RWPE2 (cell line): ENCODE measurements at regions not wholly inside any gene's neighbourhood (a gene's known extent, or its start where the extent isn't known, plus 50 kb on each side); places are given as distances from the start of the nearest gene placed in this dataset.

ENCODE experiments used
- ATAC-seq: fragments of 200-7000 bp; cut with Tn5 transposase; 3 replicates; pipeline ENCODE4 v1.9.1; 2021; ENCODE audit warnings: low read depth
- DNase-seq: peaks from one replicate; pipeline ENCODE4 v3.0.0-alpha.2; 2020; ENCODE audit warnings: low spot score
- H3K27ac ChIP-seq: fragments of 450-650 bp; 2 replicates; pipeline ENCODE4 v1.5.1; 2017; ENCODE audit warnings: mild to moderate bottlenecking; ENCODE audit not compliant: poor library complexity, severe bottlenecking
- H3K27me3 ChIP-seq: fragments of 250-450 bp; sonication (Bioruptor Pico); 2 replicates; pipeline ENCODE4 v1.5.1; 2021; ENCODE audit warnings: mild to moderate bottlenecking, moderate library complexity; ENCODE audit not compliant: insufficient read depth, poor library complexity, severe bottlenecking
- H3K36me3 ChIP-seq: fragments of 250-450 bp; sonication (Bioruptor Pico); 2 replicates; pipeline ENCODE4 v1.5.1; 2020; ENCODE audit warnings: low read depth, mild to moderate bottlenecking, moderate library complexity
- H3K4me1 ChIP-seq: fragments of 250-450 bp; sonication (Bioruptor Pico); 2 replicates; pipeline ENCODE4 v1.5.1; 2021; ENCODE audit warnings: mild to moderate bottlenecking, moderate library complexity; ENCODE audit not compliant: insufficient read depth, poor library complexity, severe bottlenecking
- H3K4me3 ChIP-seq: fragments of 250-450 bp; sonication (Bioruptor Pico); 2 replicates; pipeline ENCODE4 v1.5.1; 2021; ENCODE audit warnings: mild to moderate bottlenecking, moderate library complexity; ENCODE audit not compliant: severe bottlenecking
- H3K9me3 ChIP-seq: fragments of 250-450 bp; sonication (Bioruptor Pico); 2 replicates; pipeline ENCODE4 v1.5.1; 2021; ENCODE audit warnings: mild to moderate bottlenecking, moderate library complexity; ENCODE audit not compliant: severe bottlenecking
- TF ChIP-seq, protein P1 (sequence below): fragments of 450-650 bp; IDR thresholded peaks from one replicate; pipeline ENCODE4 v1.5.1; 2017; ENCODE audit warnings: mild to moderate bottlenecking, moderate library complexity; ENCODE audit not compliant: poor library complexity, severe bottlenecking

DNA sequence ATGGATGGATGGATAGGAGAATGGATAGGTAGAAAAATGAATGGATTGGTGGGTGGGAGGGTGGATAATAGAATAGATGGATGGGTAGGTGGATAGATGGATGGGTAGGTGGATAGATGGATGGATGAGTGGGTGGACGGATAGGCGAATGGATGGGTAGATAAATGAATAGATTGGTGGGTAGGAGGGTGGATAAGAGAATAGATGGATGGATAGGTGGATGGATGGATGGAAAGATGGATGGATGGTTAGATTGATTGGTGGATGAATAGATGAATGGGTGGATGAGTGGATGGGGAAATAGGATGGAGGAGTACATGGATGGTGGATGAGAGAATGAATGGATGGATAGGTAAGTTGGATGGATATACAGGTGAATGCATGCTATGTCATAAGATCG, 110.5 kb downstream of the CEBPB start:
- H3K27me3 ChIP-seq, result no peaks in the 10 kb centered on the region
- H3K4me1 ChIP-seq, result peaks cover 9% of the 10 kb centered on the region
- H3K36me3 ChIP-seq, result no peaks in the 10 kb centered on the region
- H3K4me3 ChIP-seq, result no peak overlapping the region
- no peak for ATAC-seq
- TF ChIP-seq, protein P1, sequence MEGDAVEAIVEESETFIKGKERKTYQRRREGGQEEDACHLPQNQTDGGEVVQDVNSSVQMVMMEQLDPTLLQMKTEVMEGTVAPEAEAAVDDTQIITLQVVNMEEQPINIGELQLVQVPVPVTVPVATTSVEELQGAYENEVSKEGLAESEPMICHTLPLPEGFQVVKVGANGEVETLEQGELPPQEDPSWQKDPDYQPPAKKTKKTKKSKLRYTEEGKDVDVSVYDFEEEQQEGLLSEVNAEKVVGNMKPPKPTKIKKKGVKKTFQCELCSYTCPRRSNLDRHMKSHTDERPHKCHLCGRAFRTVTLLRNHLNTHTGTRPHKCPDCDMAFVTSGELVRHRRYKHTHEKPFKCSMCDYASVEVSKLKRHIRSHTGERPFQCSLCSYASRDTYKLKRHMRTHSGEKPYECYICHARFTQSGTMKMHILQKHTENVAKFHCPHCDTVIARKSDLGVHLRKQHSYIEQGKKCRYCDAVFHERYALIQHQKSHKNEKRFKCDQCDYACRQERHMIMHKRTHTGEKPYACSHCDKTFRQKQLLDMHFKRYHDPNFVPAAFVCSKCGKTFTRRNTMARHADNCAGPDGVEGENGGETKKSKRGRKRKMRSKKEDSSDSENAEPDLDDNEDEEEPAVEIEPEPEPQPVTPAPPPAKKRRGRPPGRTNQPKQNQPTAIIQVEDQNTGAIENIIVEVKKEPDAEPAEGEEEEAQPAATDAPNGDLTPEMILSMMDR, result no peak
- DNase-seq, result no peak
- H3K27ac ChIP-seq, result no peak overlapping the region
- H3K9me3 ChIP-seq, result no peaks in the 10 kb centered on the region

DNA sequence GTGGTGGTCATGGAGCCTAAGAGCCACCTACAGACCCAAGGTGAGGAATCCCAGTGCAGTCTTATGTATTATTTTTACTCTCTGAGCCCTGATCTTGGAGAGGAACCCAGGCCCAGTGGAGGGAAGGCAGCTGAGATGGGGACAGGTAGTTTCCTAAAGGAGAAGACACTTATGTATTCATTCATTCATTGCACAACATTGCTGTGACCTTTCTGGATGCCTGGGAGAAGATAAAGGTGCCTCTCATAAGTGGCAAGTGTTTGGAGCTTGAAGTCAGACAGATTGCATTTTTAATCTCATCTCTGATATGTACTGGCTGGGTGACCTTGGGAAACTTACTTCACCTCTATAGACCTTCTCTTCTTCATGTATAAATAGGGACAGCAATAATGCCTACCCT, 111.1 kb downstream of the CEBPB start:
- ATAC-seq, result no peak
- Histone ChIP-seq H3K4me3 (no peak overlapping the region), H3K9me3 (no peaks in the 10 kb centered on the region), H3K27me3 (no peaks in the 10 kb centered on the region), H3K36me3 (no peaks in the 10 kb centered on the region), H3K27ac (no peak overlapping the region), H3K4me1 (peaks cover 12% of the 10 kb centered on the region)
- no peak for DNase-seq
- TF ChIP-seq, protein P1, result no peak

GRCh38 chr20:50302341-50303057, 111.9 kb downstream of the CEBPB start:
- no peak overlapping the region for H3K4me3 ChIP-seq
- peaks cover 12% of the 10 kb centered on the region for H3K4me1 ChIP-seq
- TF ChIP-seq, protein P1, result no peak
- H3K27me3 ChIP-seq, result no peaks in the 10 kb centered on the region
- ATAC-seq (no peak), DNase-seq (no peak)
- H3K9me3 ChIP-seq, result no peaks in the 10 kb centered on the region
- no peak overlapping the region for H3K27ac ChIP-seq
- no peaks in the 10 kb centered on the region for H3K36me3 ChIP-seq

- H3K4me1 ChIP-seq, result peaks cover 18% of the 10 kb centered on the region
- TF ChIP-seq, protein P1, result peak; percentile 6
- H3K27me3 ChIP-seq, result no peaks in the 10 kb centered on the region
- no peaks in the 10 kb centered on the region for H3K36me3 ChIP-seq
- no peaks in the 10 kb centered on the region for H3K9me3 ChIP-seq
- ATAC-seq, result no peak
- no peak overlapping the region for H3K4me3 ChIP-seq
- peak; percentile 96 for DNase-seq
- peak overlapping the region; percentile 80 for H3K27ac ChIP-seq
Measured at GRCh38 chr20:50303573-50304500, 113.2 kb downstream of the CEBPB start.

GRCh38 chr20:50304501-50304856, 113.8 kb downstream of the CEBPB start:
- DNase-seq (peak; percentile 68), ATAC-seq (no peak)
- Histone ChIP-seq H3K27ac (peak overlapping the region; percentile 80), H3K4me3 (no peak overlapping the region), H3K9me3 (no peaks in the 10 kb centered on the region), H3K27me3 (no peaks in the 10 kb centered on the region), H3K36me3 (no peaks in the 10 kb centered on the region), H3K4me1 (peaks cover 25% of the 10 kb centered on the region)
- TF ChIP-seq, protein P1, result no peak
